GM10266 (cell line): ENCODE measurements at regions not wholly inside any gene's neighbourhood (a gene's known extent, or its start where the extent isn't known, plus 50 kb on each side); places are given as distances from the start of the nearest gene placed in this dataset.

ENCODE experiments used
- DNase-seq: peaks from one replicate; pipeline ENCODE4 v3.0.0; 2012; ENCODE audit errors: extremely low spot score
- TF ChIP-seq, protein P1 (sequence below): IDR thresholded peaks from 2 replicates; pipeline ENCODE4 v1.5.1; 2012; ENCODE audit warnings: mild to moderate bottlenecking, low read depth; ENCODE audit not compliant: control insufficient read depth, insufficient read depth; ENCODE audit errors: missing control alignments

DNA sequence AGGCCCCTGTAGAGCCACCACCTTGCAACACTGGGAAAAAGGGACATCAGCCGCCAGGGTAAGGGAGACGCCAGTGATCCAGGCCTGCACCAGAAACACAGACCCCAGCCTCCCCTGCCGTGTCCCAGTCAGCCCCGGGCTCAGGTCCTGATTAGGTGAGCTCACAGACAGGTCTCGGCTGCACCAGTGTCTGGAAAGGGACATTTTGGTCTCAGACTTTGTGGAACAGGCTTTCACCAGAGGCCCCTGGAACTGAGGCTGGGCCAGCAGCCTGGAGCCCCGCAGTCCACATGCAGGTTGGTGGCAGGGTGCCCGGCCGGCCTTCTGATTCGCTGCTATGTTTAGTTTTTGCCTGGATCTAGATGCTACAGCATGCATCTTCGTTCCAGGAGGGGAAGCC, 369.0 kb upstream of the IRX4 start:
- TF ChIP-seq, protein P1, sequence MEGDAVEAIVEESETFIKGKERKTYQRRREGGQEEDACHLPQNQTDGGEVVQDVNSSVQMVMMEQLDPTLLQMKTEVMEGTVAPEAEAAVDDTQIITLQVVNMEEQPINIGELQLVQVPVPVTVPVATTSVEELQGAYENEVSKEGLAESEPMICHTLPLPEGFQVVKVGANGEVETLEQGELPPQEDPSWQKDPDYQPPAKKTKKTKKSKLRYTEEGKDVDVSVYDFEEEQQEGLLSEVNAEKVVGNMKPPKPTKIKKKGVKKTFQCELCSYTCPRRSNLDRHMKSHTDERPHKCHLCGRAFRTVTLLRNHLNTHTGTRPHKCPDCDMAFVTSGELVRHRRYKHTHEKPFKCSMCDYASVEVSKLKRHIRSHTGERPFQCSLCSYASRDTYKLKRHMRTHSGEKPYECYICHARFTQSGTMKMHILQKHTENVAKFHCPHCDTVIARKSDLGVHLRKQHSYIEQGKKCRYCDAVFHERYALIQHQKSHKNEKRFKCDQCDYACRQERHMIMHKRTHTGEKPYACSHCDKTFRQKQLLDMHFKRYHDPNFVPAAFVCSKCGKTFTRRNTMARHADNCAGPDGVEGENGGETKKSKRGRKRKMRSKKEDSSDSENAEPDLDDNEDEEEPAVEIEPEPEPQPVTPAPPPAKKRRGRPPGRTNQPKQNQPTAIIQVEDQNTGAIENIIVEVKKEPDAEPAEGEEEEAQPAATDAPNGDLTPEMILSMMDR, result no peak
- DNase-seq, result no peak

DNA sequence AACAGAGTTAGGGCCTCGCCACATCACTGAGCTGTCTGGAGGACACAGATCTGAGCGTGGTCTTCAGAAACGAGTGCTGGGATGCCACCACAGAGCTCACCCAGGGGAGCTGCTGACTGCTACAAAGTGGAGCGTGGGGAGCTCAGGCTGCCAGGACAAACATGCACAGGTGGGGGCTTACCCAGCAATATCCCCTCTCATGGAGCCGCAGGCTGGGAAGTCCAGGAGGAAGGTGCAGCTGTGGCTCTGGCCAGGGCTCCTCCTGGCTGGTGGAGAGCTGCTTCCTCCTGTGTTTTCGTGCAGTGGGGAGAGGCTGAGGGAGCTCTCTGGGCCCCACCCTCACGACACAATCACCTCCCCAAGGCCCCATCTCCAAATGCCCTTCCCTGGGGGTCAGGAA, 368.6 kb upstream of the IRX4 start:
- TF ChIP-seq, protein P1, result no peak
- no peak for DNase-seq

DNA sequence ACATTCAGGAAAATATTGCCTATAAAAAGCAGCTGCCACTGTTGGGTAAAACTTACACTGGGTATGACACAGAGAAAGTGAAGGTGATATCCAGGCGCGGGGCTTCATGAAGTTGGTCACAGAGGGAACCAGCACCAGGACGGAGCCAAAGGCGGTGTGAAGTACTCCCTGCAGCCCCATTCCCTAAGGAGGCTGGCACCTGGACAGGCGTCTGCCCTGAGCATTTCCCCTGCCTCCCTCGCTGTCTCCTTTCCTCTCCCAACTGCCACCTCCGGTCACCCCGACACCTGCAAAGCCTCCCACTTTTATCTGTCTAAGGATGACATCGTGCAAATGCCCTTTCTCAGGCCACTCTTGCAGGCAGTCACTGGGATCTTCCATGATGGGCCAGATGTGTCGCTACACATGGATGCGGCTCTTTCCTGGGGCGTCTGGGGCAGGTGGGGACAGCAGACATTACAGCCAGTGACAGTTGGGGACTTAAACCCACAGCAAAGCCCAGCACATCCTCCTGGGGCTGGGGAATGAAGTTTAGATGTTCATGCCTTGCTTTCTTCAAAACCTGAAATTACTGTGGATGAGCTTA, 367.7 kb upstream of the IRX4 start:
- TF ChIP-seq, protein P1, result no peak
- DNase-seq, result no peak

DNA sequence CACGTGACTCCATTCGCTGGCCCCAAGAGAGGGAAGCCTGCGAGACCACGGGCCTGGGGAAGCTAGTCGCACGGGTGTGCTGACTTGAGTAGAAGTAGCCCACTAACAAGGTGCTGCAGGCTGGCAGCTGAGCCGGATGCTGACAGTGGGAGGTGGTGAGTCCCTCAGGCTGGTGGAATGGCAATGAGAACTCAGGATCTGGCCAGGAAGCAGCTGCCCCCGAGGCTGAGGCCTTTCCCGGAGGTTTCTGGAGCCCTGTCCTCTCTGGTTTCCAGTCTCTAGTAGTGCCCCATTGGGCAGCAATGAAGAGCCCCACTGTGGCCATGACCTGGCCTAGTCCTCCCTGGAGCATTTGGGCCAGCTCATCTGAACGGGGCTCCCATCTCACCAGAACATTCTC, 366.7 kb upstream of the IRX4 start:
- no peak for DNase-seq
- TF ChIP-seq, protein P1, result no peak

DNA sequence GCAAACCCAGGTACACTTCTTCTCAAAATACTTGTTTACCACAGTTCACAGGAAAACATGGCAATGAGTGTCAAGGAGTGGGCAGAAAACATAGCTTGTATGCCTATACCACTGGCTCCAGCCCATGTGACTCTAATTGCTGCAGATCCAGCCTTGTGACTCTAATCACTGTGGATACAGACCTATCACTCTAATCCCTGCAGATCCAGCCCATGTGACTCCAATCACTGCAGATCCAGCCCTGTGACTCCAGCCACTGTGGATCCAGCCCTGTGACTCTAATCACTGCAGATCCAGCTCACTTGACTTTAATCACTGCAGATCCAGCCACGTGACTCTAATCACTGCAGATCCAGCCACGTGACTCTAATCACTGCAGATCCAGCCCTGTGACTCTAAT, 366.3 kb upstream of the IRX4 start:
- TF ChIP-seq, protein P1, result no peak

DNA sequence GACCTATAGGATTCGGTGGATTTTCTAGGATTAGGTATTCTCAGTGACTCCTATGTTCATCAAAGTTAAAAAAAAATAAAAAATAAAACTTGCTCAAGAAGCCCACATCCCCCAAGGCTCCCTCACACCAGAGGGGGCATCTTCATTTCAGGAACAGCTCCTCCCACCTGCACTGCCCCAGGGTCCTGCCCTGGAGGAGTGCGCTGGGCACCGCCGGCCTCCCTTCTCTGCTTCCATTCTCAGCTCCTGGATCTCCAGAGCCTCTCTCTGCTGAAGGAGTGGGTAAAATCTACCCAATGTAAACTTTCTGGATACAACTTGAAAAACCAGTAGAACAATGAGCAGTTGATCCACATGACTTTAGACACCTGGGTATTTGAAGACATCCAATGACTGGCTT, 359.8 kb upstream of the IRX4 start:
- TF ChIP-seq, protein P1, result no peak
- no peak for DNase-seq

More for the DNA sequence above, 366.3 kb upstream of the IRX4 start:
- DNase-seq, result no peak

DNA sequence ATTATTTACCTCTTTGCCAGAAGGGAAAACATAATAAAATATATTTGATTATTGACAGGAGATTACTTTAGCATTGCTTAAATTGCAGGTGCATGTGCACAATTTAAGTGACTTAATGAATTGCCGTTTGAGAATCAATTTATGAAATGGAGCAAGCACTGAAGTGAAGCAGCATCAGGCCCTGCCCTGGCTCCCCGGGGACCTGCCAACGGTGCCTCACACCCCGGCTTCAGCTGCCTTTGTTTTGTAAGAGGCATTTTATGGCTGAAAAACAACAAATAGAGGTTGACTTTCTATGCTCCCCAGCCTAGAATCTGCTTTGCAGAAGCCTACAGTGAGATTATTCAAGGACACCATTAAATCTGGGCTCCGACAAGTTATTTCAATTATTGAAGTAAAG, 359.1 kb upstream of the IRX4 start:
- TF ChIP-seq, protein P1, result no peak
- no peak for DNase-seq
